ENCODE measurements at regions not wholly inside any gene's neighbourhood (a gene's known extent, or its start where the extent isn't known, plus 50 kb on each side); places are given as distances from the start of the nearest gene placed in this dataset.

DNA sequence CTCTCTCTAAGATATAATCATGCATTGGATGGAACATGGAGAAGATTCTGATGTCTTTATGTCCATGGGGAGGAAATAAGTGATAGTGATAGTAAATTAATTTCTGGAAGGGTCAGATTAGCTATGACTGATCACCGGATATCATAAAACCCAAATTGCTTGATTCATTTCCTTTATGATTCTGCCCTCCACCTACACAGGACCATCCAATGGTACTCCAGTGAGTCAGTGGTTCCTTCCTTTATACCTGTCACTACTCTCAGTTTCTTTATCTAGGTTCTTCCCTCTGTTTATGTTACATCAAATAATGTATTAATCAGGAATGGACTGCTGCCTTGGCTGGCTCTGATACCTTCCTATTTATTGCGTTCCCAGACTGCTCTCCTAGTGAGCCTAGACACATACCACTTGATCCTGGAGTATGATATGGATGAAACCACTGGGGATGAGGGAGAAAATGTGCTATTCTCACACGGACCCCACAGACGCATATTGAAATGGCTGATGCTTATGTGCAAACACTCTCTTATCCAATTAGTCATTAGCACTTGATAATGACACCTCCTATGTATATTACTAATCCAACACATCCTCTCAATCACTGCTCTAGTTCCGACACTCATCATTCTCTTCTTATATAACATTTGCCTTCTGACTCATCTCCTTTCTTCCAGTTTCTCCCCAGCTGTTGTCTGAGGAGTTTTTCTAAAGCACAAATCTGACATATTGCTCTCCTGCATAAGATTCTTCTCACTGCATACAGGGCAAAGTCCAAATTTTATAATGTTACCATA, 315.6 kb downstream of the INSIG2 start:
- Histone ChIP-seq H3K27me3 (no peaks in the 10 kb centered on the region), H3K4me1 (no peaks in the 10 kb centered on the region), H3K36me3 (no peaks in the 10 kb centered on the region), H3K4me3 (no peak overlapping the region), H3K27ac (no peak overlapping the region), H3K9me3 (no peaks in the 10 kb centered on the region)
- 49 to 67% methylated on average over 4 to 5 of the region's 5 CpGs for WGBS, 2 donors
- DNase-seq, result no peak
- TF ChIP-seq CTCF (IDR thresholded peaks at IDR 0.05), result no peak
- no peak for TF ChIP-seq POLR2A (IDR thresholded peaks at IDR 0.05)
- intact Hi-C loops (cut with DNase I), result no loop called here

DNA sequence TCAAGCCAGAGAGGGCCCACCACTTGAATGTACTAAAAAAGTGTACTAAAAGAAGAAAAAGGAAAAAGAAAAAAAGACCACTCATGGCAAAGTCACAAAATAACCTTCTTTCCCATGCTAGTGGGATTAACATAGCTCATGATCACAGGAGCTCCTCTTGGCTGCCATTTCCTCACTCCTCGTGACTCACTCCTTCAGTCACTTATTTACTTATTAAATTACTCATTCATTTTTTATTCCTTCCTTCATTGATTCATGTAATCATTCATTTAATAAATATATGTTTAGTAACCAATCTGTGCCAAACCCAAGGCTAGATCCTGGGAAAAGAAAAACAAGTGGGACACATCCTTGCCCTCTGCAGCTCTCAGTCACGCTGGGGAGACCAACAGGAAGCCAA, 300.5 kb downstream of the INSIG2 start:
- Histone ChIP-seq H3K4me3 (no peak overlapping the region), H3K27ac (no peak overlapping the region), H3K27me3 (no peaks in the 10 kb centered on the region), H3K36me3 (no peaks in the 10 kb centered on the region), H3K9me3 (no peaks in the 10 kb centered on the region), H3K4me1 (peaks cover 0 to 18% (median 13%) of the 10 kb centered on the region in 3 donors)
- TF ChIP-seq CTCF (IDR thresholded peaks at IDR 0.05) (no peak), POLR2A (IDR thresholded peaks at IDR 0.05) (no peak)
- 18 to 27% methylated on average over 2 of the region's 2 CpGs for WGBS, 2 donors
- intact Hi-C loops (cut with DNase I), result no loop called here
- DNase-seq, result no peak

DNA sequence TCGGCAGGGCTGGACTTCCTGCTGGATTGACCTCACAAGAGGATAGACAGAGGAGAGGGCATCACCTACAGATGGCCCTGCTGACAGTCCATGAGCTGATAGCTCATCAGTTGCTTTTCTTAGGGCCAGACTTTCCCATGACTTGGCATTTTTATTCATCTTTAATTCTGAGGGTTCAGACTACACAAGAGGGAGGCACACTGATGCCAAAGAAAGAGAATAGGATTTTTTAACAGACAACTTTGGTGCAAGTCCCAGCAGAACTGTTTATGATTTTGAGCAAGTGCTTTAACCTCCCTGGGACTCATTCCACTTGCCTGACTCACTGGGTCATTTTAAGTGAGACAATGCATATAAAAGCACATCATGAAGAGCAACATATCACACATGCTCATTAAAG, 299.2 kb downstream of the INSIG2 start:
- H3K9me3 ChIP-seq, result no peaks in the 10 kb centered on the region
- H3K27me3 ChIP-seq, result no peaks in the 10 kb centered on the region
- peaks cover 0 to 18% (median 13%) of the 10 kb centered on the region in 3 donors for H3K4me1 ChIP-seq
- no peak for DNase-seq
- peak overlapping the region in 2 of 4 donors; percentile 59 to 68 for H3K27ac ChIP-seq
- intact Hi-C loops (cut with DNase I), result no loop called here
- TF ChIP-seq CTCF (IDR thresholded peaks at IDR 0.05) (no peak), POLR2A (IDR thresholded peaks at IDR 0.05) (no peak)
- no peak overlapping the region for H3K4me3 ChIP-seq
- H3K36me3 ChIP-seq, result no peaks in the 10 kb centered on the region
- WGBS, 2 donors, result 50% methylated on average over 1 of the region's 1 CpG; no CpG with 5 or more reads in 1 of the 2 donors

DNA sequence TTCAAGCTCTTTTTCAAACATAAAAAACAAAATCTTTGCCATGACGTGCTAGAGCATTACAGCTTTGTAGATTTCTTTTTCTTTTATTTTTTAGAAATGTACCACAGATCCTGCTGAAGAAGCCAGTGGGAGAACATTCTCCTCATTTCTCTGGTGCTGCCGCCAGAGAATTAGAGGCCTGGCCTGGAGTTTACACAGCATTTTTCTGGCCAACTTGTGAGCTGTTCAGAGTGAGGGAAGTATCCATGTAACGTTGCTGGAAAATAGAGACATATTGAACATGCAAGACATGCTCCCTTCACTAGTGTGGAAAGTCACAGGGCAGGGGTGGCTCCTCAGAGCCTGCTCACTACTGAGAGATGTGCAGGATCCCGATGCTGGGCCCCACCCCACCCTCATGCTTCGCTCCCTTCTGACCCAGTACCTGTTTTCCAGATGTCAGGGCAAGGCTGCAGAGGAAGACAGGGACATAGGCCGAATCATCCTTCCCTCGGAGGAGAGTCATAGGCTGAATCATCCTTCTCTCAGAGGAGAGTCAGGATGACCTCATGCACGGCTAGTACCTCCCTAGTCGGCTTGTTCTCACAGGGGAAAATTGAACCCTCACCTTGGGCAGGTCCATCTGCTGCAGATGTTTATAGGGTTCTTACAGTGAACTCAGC, 298.5 kb downstream of the INSIG2 start:
- peak overlapping the region in 2 of 4 donors; percentile 59 to 68 for H3K27ac ChIP-seq
- intact Hi-C loops (cut with DNase I), result no loop called here
- H3K36me3 ChIP-seq, result no peaks in the 10 kb centered on the region
- DNase-seq, result no peak
- H3K4me3 ChIP-seq, result no peak overlapping the region
- WGBS, 2 donors, result 39 to 54% methylated on average over 6 of the region's 9 CpGs
- H3K4me1 ChIP-seq, result peaks cover 0 to 18% (median 13%) of the 10 kb centered on the region in 3 donors
- no peaks in the 10 kb centered on the region for H3K27me3 ChIP-seq
- H3K9me3 ChIP-seq, result no peaks in the 10 kb centered on the region
- no peak for TF ChIP-seq CTCF (IDR thresholded peaks at IDR 0.05)
- no peak for TF ChIP-seq POLR2A (IDR thresholded peaks at IDR 0.05)

DNA sequence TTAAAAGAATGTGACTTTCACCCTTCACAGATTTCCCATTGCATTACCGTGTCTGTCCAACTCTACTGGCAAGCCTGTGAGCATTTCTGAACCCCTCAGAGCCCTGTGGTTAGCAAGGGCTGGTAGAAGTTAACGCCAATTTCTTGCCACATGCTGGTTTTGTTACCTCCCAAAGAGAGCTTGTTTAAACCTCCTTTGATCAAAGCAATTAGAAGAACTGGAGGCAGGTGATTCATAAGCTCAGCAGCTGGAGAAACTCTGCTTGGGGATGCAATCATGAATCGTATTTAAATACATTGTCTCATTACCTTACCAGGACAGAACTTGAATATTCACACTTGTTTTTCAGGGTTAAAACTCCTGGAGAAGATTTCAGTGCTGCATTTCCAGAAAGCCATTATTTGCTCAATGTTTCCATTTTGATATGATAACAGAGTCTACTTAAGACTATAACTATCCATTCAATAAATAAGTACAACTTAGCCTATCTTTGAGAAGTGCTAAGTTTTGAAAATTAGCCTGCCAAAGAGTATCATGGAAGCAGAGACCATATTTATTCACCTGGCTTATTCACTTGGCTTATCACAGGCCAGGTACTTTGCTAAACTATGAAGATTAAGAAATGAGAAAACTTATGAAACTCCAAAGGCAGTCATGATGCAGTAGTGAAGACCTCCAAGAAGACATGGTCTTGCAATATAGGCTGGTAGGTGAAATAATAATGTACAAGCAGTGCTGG, 292.8 kb downstream of the INSIG2 start:
- H3K27ac ChIP-seq, result no peak overlapping the region
- intact Hi-C loops (cut with DNase I), result no loop called here
- no peaks in the 10 kb centered on the region for H3K9me3 ChIP-seq
- WGBS, 2 donors, result 33 to 41% methylated on average over 3 of the region's 3 CpGs
- peaks cover 0 to 5% (median 0%) of the 10 kb centered on the region in 4 donors for H3K27me3 ChIP-seq
- TF ChIP-seq POLR2A (IDR thresholded peaks at IDR 0.05) (no peak), CTCF (IDR thresholded peaks at IDR 0.05) (no peak)
- no peaks in the 10 kb centered on the region for H3K36me3 ChIP-seq
- DNase-seq, result no peak
- H3K4me3 ChIP-seq, result no peak overlapping the region
- no peaks in the 10 kb centered on the region for H3K4me1 ChIP-seq

All from esophagus squamous epithelium (tissue), 5 donors.